ENCODE measurements at regions not wholly inside any gene's neighbourhood (a gene's known extent, or its start where the extent isn't known, plus 50 kb on each side); places are given as distances from the start of the nearest gene placed in this dataset.
"Not testable (repeated sequence)": the region's sequence is repeated elsewhere in the genome, so short reads cannot be mapped to it uniquely, and the experiment has no call there.

DNA sequence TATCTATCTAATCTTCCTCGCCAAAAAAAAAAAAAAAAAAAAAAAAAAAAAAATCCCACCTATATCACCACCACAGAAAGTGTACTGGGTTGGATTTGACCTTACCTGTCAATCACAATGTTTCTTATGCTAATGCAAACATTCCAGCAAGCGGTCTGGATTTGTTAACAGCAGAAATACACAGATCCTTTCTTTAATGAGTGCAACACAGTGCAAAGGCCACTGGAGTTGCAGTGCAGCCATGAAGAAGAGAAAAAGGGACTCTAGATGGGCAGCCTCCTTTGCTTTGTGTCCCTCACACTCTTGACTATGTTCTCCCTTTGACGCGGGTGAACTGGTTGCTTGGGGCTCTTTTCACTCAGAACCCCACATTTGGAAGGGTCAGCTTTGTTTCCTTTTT is 127.3 kb upstream of the PRKCQ start:
- 96% methylated on average over 3 of the region's 4 CpGs for WGBS (ENCODE audit: insufficient coverage)
- Histone ChIP-seq H3K27me3 (replicated peaks in 2 of 5; ENCODE audit: control insufficient read depth in 4 of 5, insufficient read depth in 5 of 5, low read length in 4 of 5) (peaks cover 0 to 24% (median 6%) of the 10 kb centered on the region in 5 experiments), H3K36me3 (ENCODE audit: control insufficient read depth in 4 of 4, insufficient read depth in 4 of 4, low read length in 3 of 4) (no peaks in the 10 kb centered on the region), H3K4me1 (ENCODE audit: control extremely low read depth in 1 of 4, control insufficient read depth in 4 of 4, insufficient read depth in 4 of 4, low read length in 3 of 4) (no peaks in the 10 kb centered on the region), H3K4me3 (ENCODE audit: control insufficient read depth in 1 of 7, extremely low read depth in 1 of 7, insufficient read depth in 4 of 7, low read depth in 2 of 7, low read length in 6 of 7) (no peak overlapping the region), H3K27ac (ENCODE audit: insufficient read depth in 1 of 2, low read depth in 1 of 2, low read length in 2 of 2, poor library complexity in 1 of 2, severe bottlenecking in 2 of 2) (no peak overlapping the region), H3K9me3 (ENCODE audit: control extremely low read depth in 1 of 5, control insufficient read depth in 4 of 5, insufficient read depth in 2 of 5, low read depth in 1 of 5, low read length in 4 of 5) (no peaks in the 10 kb centered on the region)
- ChIA-PET POLR2A (no interaction called here), CTCF (no interaction called here)
- no peak for DNase-seq

DNA sequence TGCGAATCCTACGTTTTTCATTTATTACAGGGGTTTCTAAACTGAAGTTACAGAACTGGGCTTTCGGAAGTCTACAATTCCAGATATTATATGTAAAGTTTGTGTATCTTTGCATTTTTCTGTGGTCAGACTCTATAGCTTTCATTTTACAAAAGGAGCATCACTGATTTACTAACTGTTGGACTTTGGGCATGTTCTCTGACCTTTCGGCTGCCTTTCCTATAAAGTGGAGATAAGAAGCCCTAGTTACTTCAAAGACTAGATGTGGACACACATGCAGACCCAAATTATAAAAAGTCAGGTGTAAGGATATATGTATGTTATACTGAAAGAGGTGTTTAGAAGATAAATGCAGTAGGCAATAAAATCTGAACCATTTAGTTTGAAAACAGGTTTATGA is 126.6 kb upstream of the PRKCQ start:
- no peaks in the 10 kb centered on the region for H3K4me1 ChIP-seq (ENCODE audit: control extremely low read depth in 1 of 4, control insufficient read depth in 4 of 4, insufficient read depth in 4 of 4, low read length in 3 of 4)
- no peaks in the 10 kb centered on the region for H3K36me3 ChIP-seq (ENCODE audit: control insufficient read depth in 4 of 4, insufficient read depth in 4 of 4, low read length in 3 of 4)
- CTCF ChIA-PET, result no interaction called here
- no peak for DNase-seq
- POLR2A ChIA-PET, result interaction anchor here (0.7 kb wide), 1 partner anchor 10 kb away, joined by 7 read pairs; no protein-coding TSS in a partner anchor
- H3K4me3 ChIP-seq (ENCODE audit: control insufficient read depth in 1 of 7, extremely low read depth in 1 of 7, insufficient read depth in 4 of 7, low read depth in 2 of 7, low read length in 6 of 7), result no peak overlapping the region
- no peak overlapping the region for H3K27ac ChIP-seq (ENCODE audit: insufficient read depth in 1 of 2, low read depth in 1 of 2, low read length in 2 of 2, poor library complexity in 1 of 2, severe bottlenecking in 2 of 2)
- 100% methylated on average over 2 of the region's 4 CpGs for WGBS (ENCODE audit: insufficient coverage)
- H3K27me3 ChIP-seq (replicated peaks in 2 of 5; ENCODE audit: control insufficient read depth in 4 of 5, insufficient read depth in 5 of 5, low read length in 4 of 5), result peaks cover 0 to 23% (median 6%) of the 10 kb centered on the region in 5 experiments
- H3K9me3 ChIP-seq (ENCODE audit: control extremely low read depth in 1 of 5, control insufficient read depth in 4 of 5, insufficient read depth in 2 of 5, low read depth in 1 of 5, low read length in 4 of 5), result no peaks in the 10 kb centered on the region

DNA sequence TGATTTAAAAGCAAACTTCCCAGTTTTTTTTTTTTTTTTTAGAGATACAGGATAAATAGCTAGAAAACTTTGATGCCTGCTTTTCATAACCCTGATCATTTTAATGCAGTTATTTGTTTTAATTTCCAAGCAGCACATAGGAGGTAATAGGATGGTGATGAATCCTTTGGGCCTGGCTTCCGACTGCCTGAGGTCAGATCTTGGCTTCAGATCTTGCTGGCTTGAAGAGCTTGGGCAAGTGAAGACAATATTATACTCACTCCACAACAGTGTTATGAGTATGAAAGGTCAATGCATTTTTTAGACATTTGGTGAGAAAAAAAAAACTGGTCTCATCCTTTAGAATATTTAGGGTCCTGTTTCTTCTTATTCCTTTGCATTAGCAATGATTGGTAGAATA is 124.8 kb upstream of the PRKCQ start:
- POLR2A ChIA-PET, result no interaction called here
- no CpG with 5 or more reads among the region's 1 CpG for whole genome bisulfite sequencing (ENCODE audit: insufficient coverage)

DNA sequence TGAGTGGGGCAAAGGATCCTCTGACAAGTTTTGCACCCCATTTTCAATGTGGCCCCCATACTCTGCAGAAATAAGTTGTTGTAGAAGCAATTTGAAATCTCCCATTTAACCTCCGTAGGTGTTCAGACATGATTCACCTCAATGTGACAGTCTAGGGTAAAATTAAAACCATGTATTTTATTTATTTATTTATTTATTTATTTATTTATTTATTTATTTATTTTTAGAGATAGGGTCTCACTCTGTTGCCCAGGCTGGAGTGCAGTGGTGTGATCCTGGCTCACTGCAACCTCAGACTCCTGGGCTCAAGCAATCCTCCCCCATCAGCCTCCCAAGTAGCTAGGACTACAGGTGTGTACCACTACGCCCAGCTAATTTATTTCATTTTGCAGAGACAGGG is 122.8 kb upstream of the PRKCQ start:
- POLR2A ChIA-PET; DNase-seq; H3K36me3 ChIP-seq (ENCODE audit: control insufficient read depth in 4 of 4, insufficient read depth in 4 of 4, low read length in 3 of 4); H3K4me1 ChIP-seq (ENCODE audit: control extremely low read depth in 1 of 4, control insufficient read depth in 4 of 4, insufficient read depth in 4 of 4, low read length in 3 of 4); H3K27me3 ChIP-seq (replicated peaks in 2 of 5; ENCODE audit: control insufficient read depth in 4 of 5, insufficient read depth in 5 of 5, low read length in 4 of 5); H3K9me3 ChIP-seq (ENCODE audit: control extremely low read depth in 1 of 5, control insufficient read depth in 4 of 5, insufficient read depth in 2 of 5, low read depth in 1 of 5, low read length in 4 of 5); H3K27ac ChIP-seq (ENCODE audit: insufficient read depth in 1 of 2, low read depth in 1 of 2, low read length in 2 of 2, poor library complexity in 1 of 2, severe bottlenecking in 2 of 2); H3K4me3 ChIP-seq (ENCODE audit: control insufficient read depth in 1 of 7, extremely low read depth in 1 of 7, insufficient read depth in 4 of 7, low read depth in 2 of 7, low read length in 6 of 7): not testable (repeated sequence)
- WGBS (ENCODE audit: insufficient coverage), result 100% methylated on average over 1 of the region's 2 CpGs
- CTCF ChIA-PET, result interaction anchor here (1.0 kb wide), 1 partner anchor 276 kb away, joined by 3 read pairs; no protein-coding TSS in a partner anchor

More for the DNA sequence above, 124.8 kb upstream of the PRKCQ start:
- Histone ChIP-seq H3K27me3 (replicated peaks in 2 of 5; ENCODE audit: control insufficient read depth in 4 of 5, insufficient read depth in 5 of 5, low read length in 4 of 5) (peaks cover 0 to 11% (median 3%) of the 10 kb centered on the region in 5 experiments), H3K27ac (ENCODE audit: insufficient read depth in 1 of 2, low read depth in 1 of 2, low read length in 2 of 2, poor library complexity in 1 of 2, severe bottlenecking in 2 of 2) (no peak overlapping the region), H3K36me3 (ENCODE audit: control insufficient read depth in 4 of 4, insufficient read depth in 4 of 4, low read length in 3 of 4) (no peaks in the 10 kb centered on the region), H3K9me3 (ENCODE audit: control extremely low read depth in 1 of 5, control insufficient read depth in 4 of 5, insufficient read depth in 2 of 5, low read depth in 1 of 5, low read length in 4 of 5) (no peaks in the 10 kb centered on the region), H3K4me1 (ENCODE audit: control extremely low read depth in 1 of 4, control insufficient read depth in 4 of 4, insufficient read depth in 4 of 4, low read length in 3 of 4) (no peaks in the 10 kb centered on the region), H3K4me3 (ENCODE audit: control insufficient read depth in 1 of 7, extremely low read depth in 1 of 7, insufficient read depth in 4 of 7, low read depth in 2 of 7, low read length in 6 of 7) (no peak overlapping the region)
- no peak for DNase-seq
- CTCF ChIA-PET, result interaction anchor here (0.6 kb wide), 2 partner anchors 480 to 1013 kb away, joined by 4 read pairs; no protein-coding TSS in a partner anchor

DNA sequence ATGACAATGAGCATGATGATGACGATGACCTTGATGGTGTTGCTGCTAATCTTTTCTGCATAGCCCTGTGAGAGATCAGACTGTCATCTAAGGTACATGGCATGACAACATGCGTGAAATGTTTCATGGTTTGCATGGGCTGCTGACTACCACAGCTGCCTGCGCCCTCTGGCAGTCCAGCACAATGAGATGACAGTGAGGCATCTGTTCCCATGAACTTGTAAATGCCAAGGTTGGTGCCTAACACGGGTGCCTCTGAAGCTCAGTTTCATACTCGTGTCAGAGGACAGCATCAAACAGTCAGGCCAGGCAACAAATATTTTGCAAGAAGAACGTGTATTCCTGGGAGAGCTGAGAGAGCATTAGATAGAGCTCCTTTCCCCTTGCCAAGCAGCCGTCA is 122.0 kb upstream of the PRKCQ start:
- 84% methylated on average over 6 of the region's 7 CpGs for WGBS (ENCODE audit: insufficient coverage)
- ChIA-PET CTCF (interaction anchor here (0.5 kb wide), 1 partner anchor 734 kb away, joined by 3 read pairs; no protein-coding TSS in a partner anchor), POLR2A (no interaction called here)

DNA sequence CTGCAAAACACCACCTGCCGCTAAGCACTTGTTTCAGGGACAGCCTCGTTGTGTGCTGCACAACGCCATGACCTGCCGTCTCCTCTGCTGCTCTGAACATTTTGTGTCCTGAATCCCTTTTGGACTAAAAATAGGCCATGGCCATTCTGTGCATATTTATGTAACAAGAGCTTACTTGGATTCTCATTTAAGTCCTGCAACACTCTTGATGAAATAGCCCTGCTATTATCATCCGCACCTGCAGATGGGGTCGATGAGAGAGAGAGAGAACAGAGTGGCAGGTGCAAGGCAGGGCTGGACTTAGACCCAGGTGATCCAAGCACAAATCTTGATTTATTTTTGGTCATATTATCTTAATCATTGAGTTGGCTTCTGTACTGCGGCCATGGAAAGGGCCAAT is 121.2 kb upstream of the PRKCQ start:
- DNase-seq, result peak in 1 of 3 donors; percentile 9
- Histone ChIP-seq H3K4me3 (ENCODE audit: control insufficient read depth in 1 of 7, extremely low read depth in 1 of 7, insufficient read depth in 4 of 7, low read depth in 2 of 7, low read length in 6 of 7) (no peak overlapping the region), H3K27me3 (replicated peaks in 2 of 5; ENCODE audit: control insufficient read depth in 4 of 5, insufficient read depth in 5 of 5, low read length in 4 of 5) (peaks cover 0 to 4% (median 0%) of the 10 kb centered on the region in 5 experiments), H3K4me1 (ENCODE audit: control extremely low read depth in 1 of 4, control insufficient read depth in 4 of 4, insufficient read depth in 4 of 4, low read length in 3 of 4) (no peaks in the 10 kb centered on the region), H3K27ac (ENCODE audit: insufficient read depth in 1 of 2, low read depth in 1 of 2, low read length in 2 of 2, poor library complexity in 1 of 2, severe bottlenecking in 2 of 2) (no peak overlapping the region), H3K36me3 (ENCODE audit: control insufficient read depth in 4 of 4, insufficient read depth in 4 of 4, low read length in 3 of 4) (no peaks in the 10 kb centered on the region), H3K9me3 (ENCODE audit: control extremely low read depth in 1 of 5, control insufficient read depth in 4 of 5, insufficient read depth in 2 of 5, low read depth in 1 of 5, low read length in 4 of 5) (no peaks in the 10 kb centered on the region)
- ChIA-PET POLR2A (no interaction called here), CTCF (interaction anchor here (1.2 kb wide), 1 partner anchor 716 kb away, joined by 3 read pairs; no protein-coding TSS in a partner anchor)
- 91% methylated on average over 6 of the region's 7 CpGs for WGBS (ENCODE audit: insufficient coverage)

More for the DNA sequence above, 122.0 kb upstream of the PRKCQ start:
- Histone ChIP-seq H3K36me3 (ENCODE audit: control insufficient read depth in 4 of 4, insufficient read depth in 4 of 4, low read length in 3 of 4) (no peaks in the 10 kb centered on the region), H3K4me1 (ENCODE audit: control extremely low read depth in 1 of 4, control insufficient read depth in 4 of 4, insufficient read depth in 4 of 4, low read length in 3 of 4) (no peaks in the 10 kb centered on the region), H3K27ac (ENCODE audit: insufficient read depth in 1 of 2, low read depth in 1 of 2, low read length in 2 of 2, poor library complexity in 1 of 2, severe bottlenecking in 2 of 2) (no peak overlapping the region), H3K9me3 (ENCODE audit: control extremely low read depth in 1 of 5, control insufficient read depth in 4 of 5, insufficient read depth in 2 of 5, low read depth in 1 of 5, low read length in 4 of 5) (no peaks in the 10 kb centered on the region), H3K4me3 (ENCODE audit: control insufficient read depth in 1 of 7, extremely low read depth in 1 of 7, insufficient read depth in 4 of 7, low read depth in 2 of 7, low read length in 6 of 7) (no peak overlapping the region), H3K27me3 (replicated peaks in 2 of 5; ENCODE audit: control insufficient read depth in 4 of 5, insufficient read depth in 5 of 5, low read length in 4 of 5) (peaks cover 0 to 4% (median 0%) of the 10 kb centered on the region in 5 experiments)
- DNase-seq, result no peak

DNA sequence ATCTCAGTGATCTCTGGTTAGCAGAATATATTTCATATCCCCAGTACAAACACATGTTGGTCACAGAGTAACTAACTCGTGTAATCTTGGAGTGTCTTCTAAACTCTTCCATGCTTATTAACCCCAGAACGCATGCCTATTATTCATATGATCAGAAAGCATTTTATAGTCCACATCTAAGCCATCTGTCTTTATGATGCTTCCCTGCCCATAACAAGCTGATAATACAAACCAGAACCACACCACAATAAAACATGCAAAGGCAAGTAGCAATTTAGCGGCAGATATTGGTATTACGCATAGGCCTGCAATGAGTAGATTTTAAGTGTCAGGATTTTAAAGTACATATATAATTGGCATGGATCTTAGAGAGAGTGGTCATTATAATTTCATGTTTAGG is 120.0 kb upstream of the PRKCQ start:
- H3K9me3 ChIP-seq (ENCODE audit: control extremely low read depth in 1 of 5, control insufficient read depth in 4 of 5, insufficient read depth in 2 of 5, low read depth in 1 of 5, low read length in 4 of 5), result no peaks in the 10 kb centered on the region
- CTCF ChIA-PET, result interaction anchor here (1.2 kb wide), 1 partner anchor 16 kb away, joined by 3 read pairs; no protein-coding TSS in a partner anchor
- 89% methylated on average over 3 of the region's 4 CpGs for WGBS (ENCODE audit: insufficient coverage)
- H3K27me3 ChIP-seq (replicated peaks in 2 of 5; ENCODE audit: control insufficient read depth in 4 of 5, insufficient read depth in 5 of 5, low read length in 4 of 5), result peaks cover 0 to 4% (median 0%) of the 10 kb centered on the region in 5 experiments
- DNase-seq, result no peak
- H3K4me3 ChIP-seq (ENCODE audit: control insufficient read depth in 1 of 7, extremely low read depth in 1 of 7, insufficient read depth in 4 of 7, low read depth in 2 of 7, low read length in 6 of 7), result no peak overlapping the region
- H3K4me1 ChIP-seq (ENCODE audit: control extremely low read depth in 1 of 4, control insufficient read depth in 4 of 4, insufficient read depth in 4 of 4, low read length in 3 of 4), result no peaks in the 10 kb centered on the region
- no peak overlapping the region for H3K27ac ChIP-seq (ENCODE audit: insufficient read depth in 1 of 2, low read depth in 1 of 2, low read length in 2 of 2, poor library complexity in 1 of 2, severe bottlenecking in 2 of 2)
- POLR2A ChIA-PET, result no interaction called here
- no peaks in the 10 kb centered on the region for H3K36me3 ChIP-seq (ENCODE audit: control insufficient read depth in 4 of 4, insufficient read depth in 4 of 4, low read length in 3 of 4)

Measured in common myeloid progenitor, CD34-positive (primary cell).